AG04450 (cell line): ENCODE measurements at regions not wholly inside any gene's neighbourhood (a gene's known extent, or its start where the extent isn't known, plus 50 kb on each side); places are given as distances from the start of the nearest gene placed in this dataset.

Experiments used
- CTCF ChIA-PET: fragments of 300-600, 350-600 bp; formaldehyde crosslinking; extraction: SDS; loops from one replicate; lab custom pipeline; 2022; ENCODE audit warnings: antibody characterized with exemption, inconsistent platforms; lab: Charles Lee
- POLR2A ChIA-PET: fragments of 350-600 bp; formaldehyde crosslinking; extraction: SDS; loops from one replicate; lab custom pipeline; 2021; ENCODE audit warnings: antibody characterized with exemption, inconsistent platforms; lab: Yijun Ruan, JAX
- DNase-seq: peaks from one replicate; pipeline ENCODE4 v3.0.0-alpha.2; 2011; ENCODE audit warnings: low read depth, low spot score
- H3K27ac ChIP-seq: one replicate; pipeline ENCODE4 v1.5.1; 2012; ENCODE audit warnings: low read depth, low read length, control low read depth
- H3K27me3 ChIP-seq: one replicate; pipeline ENCODE4 v1.6.0; 2012; ENCODE audit warnings: low read length; ENCODE audit not compliant: control insufficient read depth, insufficient read depth
- H3K4me3 ChIP-seq: 2 replicates; pipeline ENCODE4 v1.5.1; 2011; ENCODE audit warnings: mild to moderate bottlenecking, low read depth, low read length, control low read depth
- H3K9me3 ChIP-seq: 2 replicates; pipeline ENCODE4 v1.5.1; 2012; ENCODE audit warnings: low read length; ENCODE audit not compliant: control insufficient read depth, insufficient read depth
- TF ChIP-seq, protein P1 (sequence below): IDR thresholded peaks from 2 replicates; pipeline ENCODE4 v1.5.1; 2011; ENCODE audit warnings: low read depth, low read length, control low read depth, inconsistent platforms

DNA sequence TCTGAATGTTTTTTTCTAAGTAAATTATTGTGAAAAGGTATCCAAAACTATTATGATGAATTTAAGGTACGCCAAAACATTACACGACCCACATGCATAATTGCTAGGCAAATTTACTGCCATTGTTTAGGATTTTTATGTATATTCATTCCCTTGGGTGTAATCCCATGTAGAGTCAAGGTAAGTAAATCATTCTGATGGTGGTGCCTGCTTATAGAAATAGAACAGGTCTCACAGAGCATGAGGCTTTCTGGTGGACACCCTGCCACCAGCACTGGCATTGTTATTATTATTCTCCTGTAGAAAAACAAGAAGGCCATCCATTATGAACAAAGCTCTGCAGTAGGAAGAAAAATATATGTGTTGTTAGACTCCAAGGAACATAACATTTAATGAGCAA is 111.7 kb upstream of the ZNF804B start:
- Histone ChIP-seq H3K9me3 (no peaks in the 10 kb centered on the region; the same call in 1 of the 2 replicates), H3K4me3 (no peak overlapping the region), H3K27ac (no peak overlapping the region), H3K27me3 (no peaks in the 10 kb centered on the region)
- TF ChIP-seq, protein P1, sequence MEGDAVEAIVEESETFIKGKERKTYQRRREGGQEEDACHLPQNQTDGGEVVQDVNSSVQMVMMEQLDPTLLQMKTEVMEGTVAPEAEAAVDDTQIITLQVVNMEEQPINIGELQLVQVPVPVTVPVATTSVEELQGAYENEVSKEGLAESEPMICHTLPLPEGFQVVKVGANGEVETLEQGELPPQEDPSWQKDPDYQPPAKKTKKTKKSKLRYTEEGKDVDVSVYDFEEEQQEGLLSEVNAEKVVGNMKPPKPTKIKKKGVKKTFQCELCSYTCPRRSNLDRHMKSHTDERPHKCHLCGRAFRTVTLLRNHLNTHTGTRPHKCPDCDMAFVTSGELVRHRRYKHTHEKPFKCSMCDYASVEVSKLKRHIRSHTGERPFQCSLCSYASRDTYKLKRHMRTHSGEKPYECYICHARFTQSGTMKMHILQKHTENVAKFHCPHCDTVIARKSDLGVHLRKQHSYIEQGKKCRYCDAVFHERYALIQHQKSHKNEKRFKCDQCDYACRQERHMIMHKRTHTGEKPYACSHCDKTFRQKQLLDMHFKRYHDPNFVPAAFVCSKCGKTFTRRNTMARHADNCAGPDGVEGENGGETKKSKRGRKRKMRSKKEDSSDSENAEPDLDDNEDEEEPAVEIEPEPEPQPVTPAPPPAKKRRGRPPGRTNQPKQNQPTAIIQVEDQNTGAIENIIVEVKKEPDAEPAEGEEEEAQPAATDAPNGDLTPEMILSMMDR, result no peak
- ChIA-PET CTCF (no interaction called here), POLR2A (no interaction called here)
- no peak for DNase-seq

DNA sequence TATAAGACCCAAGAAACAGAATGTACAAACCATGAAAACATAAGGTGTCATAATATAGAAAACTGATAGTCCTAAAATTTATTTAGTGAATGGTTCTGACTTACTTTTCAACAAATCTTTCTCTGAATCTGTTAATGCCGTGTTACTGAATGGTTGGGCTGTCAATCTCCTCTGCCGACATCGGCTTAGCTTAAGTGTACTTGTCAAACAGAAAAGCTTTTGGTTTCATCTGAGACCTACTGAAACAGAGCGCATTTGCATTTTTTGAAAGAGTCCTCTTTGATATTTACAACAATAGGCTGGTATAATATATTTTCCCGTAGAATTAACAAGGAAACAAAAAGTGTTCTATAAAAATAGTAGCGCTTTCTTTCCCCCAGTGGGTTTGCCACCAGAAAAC is 120.9 kb upstream of the ZNF804B start:
- DNase-seq, result no peak
- TF ChIP-seq, protein P1, result no peak
- H3K27me3 ChIP-seq, result no peaks in the 10 kb centered on the region
- H3K27ac ChIP-seq, result no peak overlapping the region
- POLR2A ChIA-PET, result no interaction called here
- CTCF ChIA-PET, result no interaction called here
- peaks cover 6% of the 10 kb centered on the region; the same call in 1 of the 2 replicates for H3K9me3 ChIP-seq
- no peak overlapping the region for H3K4me3 ChIP-seq

DNA sequence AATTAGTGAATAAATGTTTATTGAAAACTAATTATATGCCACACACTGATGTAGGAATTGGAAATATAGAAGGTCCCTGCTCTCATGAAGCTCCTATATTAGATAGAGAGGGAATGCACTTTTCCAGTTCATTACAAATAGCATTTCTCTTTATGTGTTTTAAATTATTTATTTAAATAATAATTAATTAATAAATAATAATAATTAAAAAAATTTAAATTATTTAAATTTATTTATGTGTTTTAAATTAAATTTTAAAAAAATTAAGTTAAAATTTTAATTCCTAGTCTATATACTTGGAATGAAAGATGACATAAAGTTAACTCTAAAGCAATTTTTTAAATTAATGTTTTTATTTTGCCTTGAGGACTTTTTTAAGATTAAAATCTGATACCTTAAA is 121.7 kb upstream of the ZNF804B start:
- Histone ChIP-seq H3K4me3 (no peak overlapping the region), H3K27me3 (no peaks in the 10 kb centered on the region), H3K27ac (no peak overlapping the region), H3K9me3 (peaks cover 6% of the 10 kb centered on the region; the same call in 1 of the 2 replicates)
- no peak for DNase-seq
- TF ChIP-seq, protein P1, result no peak
- CTCF ChIA-PET, result no interaction called here
- POLR2A ChIA-PET, result no interaction called here

DNA sequence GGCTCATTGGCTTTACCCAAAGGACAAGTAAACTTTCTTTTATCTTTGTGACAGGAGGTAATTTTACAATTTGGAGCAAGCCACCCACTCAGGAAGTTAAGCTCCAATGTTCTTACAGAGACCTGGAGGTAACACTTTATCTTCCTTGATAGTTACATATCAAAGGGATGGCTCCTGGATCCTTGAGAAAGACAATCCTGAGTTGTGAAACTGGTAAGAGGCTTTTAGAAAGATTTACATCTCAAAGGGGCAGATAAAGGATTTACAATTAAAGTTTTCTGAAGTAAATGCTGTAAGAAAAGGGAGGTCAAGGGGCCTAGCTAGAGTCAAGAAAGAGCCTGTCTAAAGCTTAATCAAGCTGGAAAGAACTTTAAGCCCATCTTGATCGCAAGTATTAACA is 124.4 kb upstream of the ZNF804B start:
- no peak for DNase-seq
- Histone ChIP-seq H3K27me3 (no peaks in the 10 kb centered on the region), H3K27ac (no peak overlapping the region), H3K4me3 (no peak overlapping the region), H3K9me3 (peaks cover 6% of the 10 kb centered on the region; the same call in 1 of the 2 replicates)
- POLR2A ChIA-PET, result no interaction called here
- TF ChIP-seq, protein P1, result no peak
- CTCF ChIA-PET, result no interaction called here

DNA sequence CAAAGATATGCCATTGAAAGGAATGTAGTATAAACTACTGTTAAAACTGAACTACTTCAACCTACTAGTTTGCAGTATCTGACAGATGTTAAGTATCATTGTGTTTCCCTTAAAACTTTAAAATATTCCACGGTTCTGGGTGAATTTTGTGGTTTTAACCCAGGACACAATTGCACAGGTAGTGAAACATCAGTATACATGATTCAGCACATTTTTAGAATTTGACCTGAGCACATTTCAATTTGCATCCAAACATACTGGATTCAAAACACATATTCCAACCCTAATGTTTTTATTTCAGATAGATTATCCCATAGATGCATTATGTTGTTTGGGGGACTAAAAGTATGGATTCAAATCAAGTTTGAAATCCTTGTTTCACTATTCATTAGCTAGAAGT is 129.9 kb upstream of the ZNF804B start:
- CTCF ChIA-PET, result no interaction called here
- H3K27me3 ChIP-seq, result no peaks in the 10 kb centered on the region
- no peak for DNase-seq
- peaks cover 5% of the 10 kb centered on the region for H3K9me3 ChIP-seq
- H3K27ac ChIP-seq, result no peak overlapping the region
- POLR2A ChIA-PET, result no interaction called here
- TF ChIP-seq, protein P1, result no peak
- no peak overlapping the region for H3K4me3 ChIP-seq
